HG02938 (cell line): ENCODE measurements at regions not wholly inside any gene's neighbourhood (a gene's known extent, or its start where the extent isn't known, plus 50 kb on each side); places are given as distances from the start of the nearest gene placed in this dataset.
"Not testable (repeated sequence)": the region's sequence is repeated elsewhere in the genome, so short reads cannot be mapped to it uniquely, and the experiment has no call there.

Experiments used
- ATAC-seq: cut with Tn5 transposase; IDR thresholded peaks from one replicate; pipeline ENCODE4 v1.9.1; 2021; ENCODE audit warnings: mild to moderate bottlenecking, moderate library complexity; ENCODE audit not compliant: unreplicated experiment

DNA sequence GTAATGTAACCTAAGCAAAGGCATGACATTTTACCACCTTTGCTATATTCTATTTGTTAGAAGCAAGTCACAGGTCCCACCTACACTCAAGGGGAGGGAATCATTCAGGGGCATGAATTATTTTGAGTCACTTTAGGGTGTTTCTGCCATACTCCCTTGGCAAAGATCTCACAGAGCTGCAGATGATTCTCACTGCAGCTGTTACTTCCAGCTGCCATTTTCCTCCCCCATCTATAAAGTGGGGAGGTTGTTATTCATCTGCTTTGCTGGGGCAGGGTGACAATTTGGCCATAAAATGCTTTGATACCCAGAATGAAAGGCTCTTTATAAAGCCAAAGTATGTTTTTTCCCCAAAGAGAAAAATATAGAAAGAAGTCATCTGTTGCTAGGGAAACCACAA lies 136.5 kb upstream of the SMIM31 start:
- no peak for ATAC-seq

DNA sequence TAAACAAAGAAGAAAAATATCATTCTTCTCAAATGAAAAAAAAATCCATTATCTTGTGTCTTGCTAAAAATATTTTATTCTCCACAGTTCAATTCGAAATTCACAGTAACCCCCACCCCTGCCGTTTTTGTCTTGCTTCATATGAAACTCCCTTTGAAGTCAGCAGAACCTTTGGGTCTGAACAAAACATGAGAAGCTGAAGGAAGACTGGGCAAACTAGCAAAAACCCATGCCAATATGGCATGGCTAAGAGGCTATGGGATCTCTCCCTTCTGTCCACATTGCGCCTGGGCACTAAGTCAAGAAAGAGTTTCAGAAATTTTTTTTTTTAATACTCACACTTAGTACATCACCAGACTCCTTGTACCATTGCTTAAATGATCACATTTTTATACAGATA lies 136.0 kb upstream of the SMIM31 start:
- ATAC-seq, result no peak

GRCh38 chr4:164621886-164622521 lies 131.9 kb upstream of the SMIM31 start:
- no peak for ATAC-seq

GRCh38 chr4:164623099-164623498 lies 130.8 kb upstream of the SMIM31 start:
- no peak for ATAC-seq

- no peak for ATAC-seq
Observed at GRCh38 chr4:164639001-164639400, 114.9 kb upstream of the SMIM31 start.

GRCh38 chr4:164648151-164648848 lies 105.6 kb upstream of the SMIM31 start:
- no peak for ATAC-seq

DNA sequence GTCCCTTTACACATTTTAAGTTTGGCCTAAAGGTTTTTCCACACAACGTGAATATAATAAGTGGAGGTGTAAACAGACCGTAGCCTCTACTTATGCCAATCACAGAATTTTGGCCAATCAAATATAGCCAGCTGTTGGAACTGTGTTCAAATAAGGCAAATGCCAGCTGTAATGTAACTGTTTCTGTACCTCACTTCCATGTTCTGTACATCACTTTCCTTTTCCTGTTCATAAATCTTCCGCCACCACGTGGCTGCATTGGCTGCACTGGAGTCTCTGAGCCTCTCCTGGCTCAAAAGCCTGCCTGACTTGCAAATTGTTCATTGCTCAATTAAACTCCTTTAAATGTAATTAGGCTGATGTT lies 105.1 kb upstream of the SMIM31 start:
- no peak for ATAC-seq

- ATAC-seq, result no peak
Observed at GRCh38 chr4:164659765-164660164, 94.2 kb upstream of the SMIM31 start.

GRCh38 chr4:164676152-164676551 lies 77.8 kb upstream of the SMIM31 start:
- not testable (repeated sequence) for ATAC-seq

DNA sequence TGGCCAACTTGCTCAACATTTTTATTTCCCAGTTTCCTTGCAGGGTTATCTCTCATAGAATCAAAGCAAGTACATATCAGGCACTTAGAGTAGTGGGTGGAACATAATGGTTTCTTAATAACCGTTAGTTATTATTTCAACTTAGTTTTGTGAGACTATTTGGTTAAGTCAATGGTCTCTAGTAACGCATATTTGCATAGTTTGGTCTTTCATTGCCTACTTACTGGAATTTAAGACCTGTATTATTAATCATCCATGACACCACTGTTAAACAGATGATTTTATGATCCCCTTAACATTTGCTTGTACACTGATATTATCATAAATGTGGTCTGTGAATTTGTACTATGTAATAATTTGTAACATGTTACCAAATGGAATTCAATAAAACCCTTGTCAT lies 70.9 kb upstream of the SMIM31 start:
- ATAC-seq, result no peak

DNA sequence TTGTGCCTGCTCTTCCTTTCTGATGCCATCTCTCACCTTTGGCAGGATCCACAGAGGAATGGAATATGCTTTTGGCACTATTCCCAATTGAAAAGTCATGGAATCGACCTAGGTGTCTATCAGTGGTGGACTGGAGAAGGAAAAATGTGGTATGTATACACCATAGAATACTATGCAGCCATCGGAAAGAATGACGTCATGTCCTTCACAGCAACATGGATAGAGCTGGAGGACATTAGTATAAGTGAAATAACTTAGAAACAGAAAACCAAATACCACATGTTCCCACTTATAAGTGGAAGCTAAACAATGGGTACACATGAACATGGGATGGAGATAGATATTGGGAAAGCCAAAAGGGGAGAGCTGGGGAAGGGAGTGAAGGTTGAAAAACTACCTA lies 58.3 kb upstream of the SMIM31 start:
- ATAC-seq, result no peak

GRCh38 chr4:164700471-164700870 lies 53.5 kb upstream of the SMIM31 start:
- ATAC-seq, result no peak

DNA sequence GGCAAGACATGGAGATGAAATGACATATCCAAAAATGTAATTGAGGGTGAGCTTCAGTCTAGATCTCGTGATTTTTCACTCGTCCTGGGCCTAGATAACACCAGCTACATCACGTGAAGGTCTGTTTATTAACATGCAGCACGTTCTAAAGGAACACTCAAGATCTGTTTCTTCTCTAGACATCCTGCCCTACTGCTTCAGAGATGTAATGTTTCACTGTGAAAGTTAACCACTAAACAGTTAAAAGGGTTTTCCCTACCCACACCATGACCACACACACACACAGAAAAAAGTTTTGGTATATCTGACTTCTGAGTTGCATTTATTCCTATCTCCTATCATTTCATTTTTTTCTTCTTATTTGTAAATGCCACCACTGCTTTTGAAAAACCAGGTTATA lies 52.3 kb upstream of the SMIM31 start:
- ATAC-seq, result peak; percentile 89
